Calu3 (cell line): ENCODE measurements at regions not wholly inside any gene's neighbourhood (a gene's known extent, or its start where the extent isn't known, plus 50 kb on each side); places are given as distances from the start of the nearest gene placed in this dataset.

Experiments
- BruUV-seq: library from RNA; stranded (reverse); fragments of 400-500 nt; replicated peaks from 2 replicates; lab custom pipeline; 2021; lab: Mats Ljungman, UMichigan
- CTCF ChIA-PET: fragments of 300-600 bp; sonication (Branson Sonifier 250); formaldehyde crosslinking; loops from one replicate; lab custom pipeline; 2022; ENCODE audit warnings: antibody characterized with exemption; lab: Charles Lee
- DNase-seq: peaks from one replicate; pipeline ENCODE4 v3.0.0; 2022
- H3K27ac Mint-ChIP-seq: one replicate; pipeline ENCODE4 v1.8.0; 2022; ENCODE audit warnings: mixed read lengths; ENCODE audit not compliant: unreplicated experiment
- H3K27me3 Mint-ChIP-seq: one replicate; pipeline ENCODE4 v1.8.0; 2022; ENCODE audit warnings: mixed read lengths; ENCODE audit not compliant: unreplicated experiment
- H3K36me3 Mint-ChIP-seq: one replicate; pipeline ENCODE4 v1.8.0; 2022; ENCODE audit warnings: mild to moderate bottlenecking, moderate library complexity, mixed read lengths; ENCODE audit not compliant: insufficient read depth, unreplicated experiment
- H3K4me1 Mint-ChIP-seq: one replicate; pipeline ENCODE4 v1.8.0; 2022; ENCODE audit warnings: mild to moderate bottlenecking, low read depth, mixed read lengths; ENCODE audit not compliant: unreplicated experiment
- H3K4me3 Mint-ChIP-seq: one replicate; pipeline ENCODE4 v1.8.0; 2022; ENCODE audit warnings: mild to moderate bottlenecking, low read depth, moderate library complexity, mixed read lengths; ENCODE audit not compliant: unreplicated experiment
- H3K9me3 Mint-ChIP-seq: one replicate; pipeline ENCODE4 v1.8.0; 2022; ENCODE audit warnings: low read depth, mixed read lengths; ENCODE audit not compliant: unreplicated experiment
- CTCF ChIP-seq: fragments of 200-600 bp; IDR thresholded peaks from one replicate; pipeline ENCODE4 v1.8.0; 2022; ENCODE audit warnings: antibody characterized with exemption; ENCODE audit not compliant: unreplicated experiment
- intact Hi-C: fragments of 100-400 bp; cut with micrococcal nuclease; formaldehyde crosslinking; loops from one replicate; pipeline ENCODE4 v1.10.0; 2022; ENCODE audit not compliant: unreplicated experiment

- CTCF ChIA-PET, result no interaction called here
- intact Hi-C loops, result no loop called here
- Mint-ChIP-seq H3K27ac (no peak overlapping the region), H3K4me1 (no peaks in the 10 kb centered on the region), H3K36me3 (no peaks in the 10 kb centered on the region), H3K9me3 (peaks cover 18% of the 10 kb centered on the region), H3K4me3 (no peak overlapping the region), H3K27me3 (no peaks in the 10 kb centered on the region)
- no TSS peak for BruUV-seq
- DNase-seq, result no peak
- TF ChIP-seq CTCF, result no peak
Measured at GRCh38 chr2:103430191-103430590, 668.4 kb downstream of the TMEM182 start.

- CTCF ChIA-PET, result no interaction called here
- no peaks in the 10 kb centered on the region for H3K36me3 Mint-ChIP-seq
- peaks cover 14% of the 10 kb centered on the region for H3K9me3 Mint-ChIP-seq
Measured at GRCh38 chr2:103435010-103435409, 673.2 kb downstream of the TMEM182 start.

GRCh38 chr2:103437161-103437560 is 675.3 kb downstream of the TMEM182 start:
- H3K4me3 Mint-ChIP-seq, result no peak overlapping the region
- no peaks in the 10 kb centered on the region for H3K4me1 Mint-ChIP-seq
- intact Hi-C loops, result no loop called here
- no peaks in the 10 kb centered on the region for H3K36me3 Mint-ChIP-seq
- CTCF ChIA-PET, result no interaction called here
- no peak for DNase-seq
- H3K9me3 Mint-ChIP-seq, result peaks cover 10% of the 10 kb centered on the region
- H3K27ac Mint-ChIP-seq, result no peak overlapping the region
- BruUV-seq, result no TSS peak
- no peak for TF ChIP-seq CTCF
- H3K27me3 Mint-ChIP-seq, result no peaks in the 10 kb centered on the region

More at GRCh38 chr2:103435010-103435409, 673.2 kb downstream of the TMEM182 start:
- no TSS peak for BruUV-seq
- H3K27me3 Mint-ChIP-seq, result no peaks in the 10 kb centered on the region
- no peak overlapping the region for H3K4me3 Mint-ChIP-seq
- no peaks in the 10 kb centered on the region for H3K4me1 Mint-ChIP-seq
- TF ChIP-seq CTCF, result no peak
- no peak for DNase-seq
- no peak overlapping the region for H3K27ac Mint-ChIP-seq
- intact Hi-C loops, result no loop called here

- CTCF ChIA-PET, result no interaction called here
- H3K27me3 Mint-ChIP-seq, result no peaks in the 10 kb centered on the region
- intact Hi-C loops, result no loop called here
- H3K9me3 Mint-ChIP-seq, result peaks cover 11% of the 10 kb centered on the region
- H3K4me1 Mint-ChIP-seq, result no peaks in the 10 kb centered on the region
- TF ChIP-seq CTCF, result no peak
- H3K4me3 Mint-ChIP-seq, result no peak overlapping the region
- DNase-seq, result no peak
- no TSS peak for BruUV-seq
- no peak overlapping the region for H3K27ac Mint-ChIP-seq
- H3K36me3 Mint-ChIP-seq, result no peaks in the 10 kb centered on the region
Measured at GRCh38 chr2:103445347-103445746, 683.5 kb downstream of the TMEM182 start.

GRCh38 chr2:103448495-103448894 is 686.7 kb downstream of the TMEM182 start:
- BruUV-seq, result no TSS peak
- no peak for TF ChIP-seq CTCF
- CTCF ChIA-PET, result no interaction called here
- Mint-ChIP-seq H3K27ac (no peak overlapping the region), H3K27me3 (no peaks in the 10 kb centered on the region), H3K36me3 (no peaks in the 10 kb centered on the region), H3K4me3 (no peak overlapping the region), H3K9me3 (peaks cover 7% of the 10 kb centered on the region), H3K4me1 (no peaks in the 10 kb centered on the region)
- intact Hi-C loops, result no loop called here
- no peak for DNase-seq
